Testis (tissue), 2 donors: ENCODE measurements at regions not wholly inside any gene's neighbourhood (a gene's known extent, or its start where the extent isn't known, plus 50 kb on each side); places are given as distances from the start of the nearest gene placed in this dataset.

Experiments
- CTCF ChIP-seq, 3 experiments: fragments of 450-650 bp in 2 of 3; fragments of 200-600 bp in 1 of 3; sonication (generic) in 1 of 3; IDR thresholded peaks; one replicate each; pipeline ENCODE4 v1.5.1; 2016 to 2019; ENCODE audit warnings: antibody characterized with exemption in 3 of 3, mild to moderate bottlenecking in 2 of 3, moderate library complexity in 1 of 3
- POLR2A ChIP-seq: fragments of 450-650 bp; IDR thresholded peaks from one replicate; pipeline ENCODE4 v1.6.1; 2017; ENCODE audit warnings: antibody characterized with exemption, mild to moderate bottlenecking, moderate library complexity

GRCh38 chr15:96176831-96177230 is 153.7 kb upstream of the NR2F2 start:
- no peak for TF ChIP-seq CTCF (IDR thresholded peaks at IDR 0.05)
- TF ChIP-seq POLR2A: no peak
